GM19351 (cell line): ENCODE measurements at regions not wholly inside any gene's neighbourhood (a gene's known extent, or its start where the extent isn't known, plus 50 kb on each side); places are given as distances from the start of the nearest gene placed in this dataset.

ENCODE experiments used
- ATAC-seq: cut with Tn5 transposase; IDR thresholded peaks from one replicate; pipeline ENCODE4 v1.9.1; 2021; ENCODE audit warnings: mild to moderate bottlenecking, moderate library complexity; ENCODE audit not compliant: unreplicated experiment

DNA sequence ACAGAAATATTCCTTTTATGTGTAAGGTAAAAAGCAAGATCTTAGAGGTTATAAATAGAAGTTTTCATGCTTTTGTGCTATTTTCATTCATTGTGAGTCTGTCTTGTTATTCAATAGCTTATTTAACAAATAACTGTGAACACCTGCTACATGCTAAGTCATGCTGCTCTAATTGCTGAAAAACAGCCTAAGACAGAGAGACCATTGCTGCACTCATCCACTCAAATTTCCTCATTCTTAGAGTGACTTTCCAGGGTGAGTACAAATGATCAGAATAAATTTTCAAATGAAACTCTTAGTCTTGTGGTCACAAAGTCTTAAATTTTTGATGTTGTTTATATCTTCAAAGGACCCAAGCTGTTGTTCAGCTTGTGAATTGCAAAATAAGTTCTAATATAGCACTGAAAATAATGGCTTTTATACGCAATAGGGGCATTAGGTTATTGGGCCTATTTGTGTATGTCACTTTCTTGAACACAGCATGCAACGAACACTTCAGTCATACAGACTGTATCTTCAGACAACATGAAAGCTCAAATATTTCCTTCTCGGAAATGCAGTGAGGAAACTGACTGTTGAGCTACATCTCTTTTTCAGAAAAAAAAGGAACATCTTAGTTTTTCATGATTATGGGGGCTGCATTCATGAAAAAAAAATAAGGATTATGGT, 247.9 kb upstream of the PCDH15 start:
- ATAC-seq = no peak

DNA sequence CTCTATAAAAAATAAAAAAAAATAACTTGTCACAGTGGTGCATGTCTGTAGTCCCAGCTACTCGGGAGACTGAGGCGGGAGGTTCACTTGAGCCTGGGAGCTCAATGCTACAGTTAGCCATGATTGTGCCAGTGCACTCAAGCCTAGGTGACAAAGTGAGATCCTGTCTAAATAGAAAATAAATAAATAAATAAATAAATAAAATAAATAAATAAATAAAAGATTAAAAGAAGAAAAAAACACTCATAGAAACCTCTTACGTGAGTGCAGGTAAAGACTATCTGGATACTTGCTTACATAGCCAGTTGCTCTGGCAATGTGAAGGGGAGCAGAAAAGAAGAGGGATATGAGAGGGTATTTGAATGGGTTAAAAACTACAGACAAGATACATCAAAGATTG, 242.5 kb upstream of the PCDH15 start:
- no peak for ATAC-seq

- ATAC-seq = no peak
These were observed 232.0 kb upstream of the PCDH15 start for GRCh38 chr10:55033061-55033460.

- no peak for ATAC-seq
These were observed 223.7 kb upstream of the PCDH15 start for GRCh38 chr10:55024713-55025112.

DNA sequence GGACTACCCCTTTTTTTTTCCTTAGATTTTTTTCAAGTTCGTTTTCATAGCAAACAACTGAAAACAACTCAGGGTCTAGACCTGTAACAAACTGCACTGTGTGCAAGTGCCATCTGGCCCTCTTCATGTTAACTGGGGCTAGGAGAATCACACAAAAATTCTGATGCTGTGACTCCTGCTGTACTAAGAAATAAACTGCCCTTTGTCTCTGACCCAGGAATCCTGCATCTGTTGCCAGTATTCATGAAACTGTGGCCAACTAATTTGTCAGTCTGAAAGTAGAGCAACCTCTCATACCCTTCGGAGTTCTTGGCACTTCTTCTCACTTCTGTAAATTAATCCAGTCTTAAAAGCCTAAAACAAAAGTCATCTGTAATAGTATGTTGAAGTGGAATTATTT, 218.4 kb upstream of the PCDH15 start:
- no peak for ATAC-seq

- ATAC-seq = no peak
These were observed 212.3 kb upstream of the PCDH15 start for GRCh38 chr10:55013318-55013717.

- ATAC-seq = no peak
These were observed 201.4 kb upstream of the PCDH15 start for GRCh38 chr10:55002420-55002819.

- ATAC-seq = no peak
These were observed 200.4 kb upstream of the PCDH15 start for GRCh38 chr10:55001422-55001821.

GRCh38 chr10:54993148-54993547, 192.1 kb upstream of the PCDH15 start:
- no peak for ATAC-seq

DNA sequence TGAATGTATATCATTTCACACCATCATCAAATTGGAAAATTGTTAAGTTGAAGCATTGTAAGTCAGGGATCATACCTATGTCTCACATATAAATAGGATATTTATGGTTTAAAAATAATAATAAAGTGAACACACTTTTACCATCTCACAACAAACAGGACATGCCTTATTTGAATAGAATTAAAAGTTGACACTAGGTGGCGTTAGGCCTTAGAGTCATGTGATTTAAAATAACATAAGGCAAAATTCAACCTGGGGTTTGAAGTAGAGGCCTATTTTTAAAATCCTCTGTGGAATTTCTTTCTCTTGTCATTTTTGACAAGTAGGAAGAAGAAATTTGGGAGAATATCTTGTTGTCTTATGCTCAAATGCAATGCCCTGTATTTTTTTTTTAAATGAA, 184.7 kb upstream of the PCDH15 start:
- ATAC-seq = peak; percentile 65

DNA sequence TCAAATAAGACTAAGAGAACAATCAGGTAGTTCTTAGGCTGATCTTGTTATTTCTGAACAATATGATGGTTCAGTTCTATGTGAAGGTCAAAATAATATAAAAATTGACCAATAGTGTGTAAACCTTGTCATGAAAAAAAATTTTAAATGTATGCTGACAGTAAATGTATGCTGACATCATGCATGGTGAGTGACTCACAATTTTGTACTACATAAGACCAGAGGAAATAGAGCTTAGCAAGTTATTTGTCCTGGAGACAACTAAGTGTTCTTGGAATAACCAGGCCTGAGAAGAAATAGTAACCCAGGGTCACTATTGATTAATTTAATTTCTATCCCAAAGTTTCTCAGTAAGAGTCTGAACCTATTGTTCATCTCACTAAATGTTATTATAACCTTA, 182.2 kb upstream of the PCDH15 start:
- ATAC-seq = no peak

- no peak for ATAC-seq
These were observed 161.3 kb upstream of the PCDH15 start for GRCh38 chr10:54962134-54962900.

- no peak for ATAC-seq
These were observed 160.0 kb upstream of the PCDH15 start for GRCh38 chr10:54961040-54961439.

DNA sequence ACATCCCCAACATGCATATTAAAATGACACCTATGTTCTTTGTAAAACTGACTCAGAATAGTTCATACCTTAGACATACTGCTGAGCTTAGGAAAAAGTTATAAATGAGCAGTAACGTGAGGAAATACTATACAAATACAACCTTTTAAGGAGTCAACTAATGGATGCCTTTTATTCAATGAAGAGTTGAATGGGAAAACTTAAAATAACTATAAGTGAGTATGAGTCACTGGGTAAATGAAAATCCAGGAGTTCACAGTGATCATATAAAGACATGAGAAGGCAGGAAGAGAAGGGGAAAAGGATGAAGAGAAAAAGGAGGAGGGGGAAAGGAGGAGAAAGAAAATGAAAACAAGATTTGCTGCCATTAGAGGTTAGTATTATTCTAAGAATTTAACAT, 157.8 kb upstream of the PCDH15 start:
- no peak for ATAC-seq

DNA sequence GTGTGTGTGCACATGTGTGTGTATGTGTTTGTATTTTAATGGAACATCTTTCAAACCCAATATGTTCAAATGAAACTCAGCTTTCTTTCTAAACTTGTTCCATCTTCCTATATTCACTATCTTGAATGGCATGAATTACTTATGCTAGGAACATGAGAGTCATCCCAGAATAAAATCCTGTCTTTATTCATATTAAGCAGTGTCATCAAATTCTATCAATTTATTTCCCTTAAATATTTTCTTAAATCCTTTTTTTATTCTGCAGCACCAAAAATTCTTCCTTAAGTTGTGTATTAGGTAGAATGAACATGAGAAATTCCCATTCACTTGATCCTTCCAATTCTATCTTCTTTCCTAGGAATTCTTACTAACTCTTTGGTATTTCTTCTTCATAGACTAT, 146.6 kb upstream of the PCDH15 start:
- ATAC-seq = no peak

- ATAC-seq = no peak
These were observed 139.4 kb upstream of the PCDH15 start for GRCh38 chr10:54940418-54940817.

- no peak for ATAC-seq
These were observed 113.0 kb upstream of the PCDH15 start for GRCh38 chr10:54914049-54914448.

DNA sequence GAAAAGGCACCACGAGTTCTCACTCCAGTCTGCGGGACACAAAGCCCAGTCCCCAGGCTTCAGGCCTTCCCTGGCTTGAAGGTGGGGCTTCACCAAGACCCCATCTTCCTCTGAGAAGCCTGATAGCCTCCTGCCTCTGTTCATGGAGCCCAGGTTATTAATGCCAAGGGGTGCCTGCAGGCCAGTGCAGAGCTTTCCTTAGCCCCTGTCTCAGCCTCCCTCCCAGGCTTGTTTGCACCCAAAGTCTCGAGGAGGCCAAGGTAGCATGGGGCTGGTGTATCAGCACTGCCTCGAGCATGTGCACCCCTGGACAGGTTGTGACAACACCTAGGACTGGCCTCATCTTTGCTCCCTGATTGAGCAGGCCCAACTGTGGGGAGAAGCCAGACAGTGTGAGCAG, 108.1 kb upstream of the PCDH15 start:
- ATAC-seq = no peak

DNA sequence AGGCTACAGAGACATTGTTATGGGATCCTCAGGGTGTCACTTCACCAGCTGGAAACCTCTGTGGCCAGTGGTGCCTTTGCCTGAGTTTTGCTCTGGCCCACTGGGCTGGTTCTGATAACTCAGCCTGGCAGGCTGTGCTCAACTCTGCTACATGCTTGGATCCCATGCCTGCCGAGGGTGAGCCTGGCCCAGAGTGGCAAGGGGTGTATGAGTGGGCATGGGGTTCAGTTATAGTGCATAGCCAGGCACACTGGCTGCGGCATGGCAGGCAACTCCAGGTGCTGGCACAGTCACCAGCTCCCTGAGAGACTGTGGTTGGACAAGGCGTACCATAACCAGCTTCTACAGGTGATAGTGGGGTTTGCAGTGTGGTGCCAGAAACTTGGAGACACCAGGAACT, 107.0 kb upstream of the PCDH15 start:
- ATAC-seq = no peak

DNA sequence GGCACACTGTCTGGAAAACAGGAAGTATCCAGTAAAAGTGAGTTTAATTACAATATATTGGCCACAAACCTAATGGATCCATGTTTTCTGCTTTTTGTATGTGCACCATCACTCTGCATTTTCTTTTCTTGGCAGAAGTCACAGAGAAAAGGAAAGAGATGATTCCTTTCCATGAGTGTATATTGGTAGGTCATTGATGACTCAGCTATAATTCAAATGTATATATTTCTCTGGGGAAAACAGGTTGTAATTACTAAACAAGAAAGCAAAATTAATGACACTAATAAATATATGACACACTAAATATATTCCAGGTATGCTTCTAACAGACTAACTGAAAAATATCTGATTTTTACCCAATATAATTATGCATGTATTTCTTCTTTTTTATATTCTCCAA, 105.9 kb upstream of the PCDH15 start:
- no peak for ATAC-seq

DNA sequence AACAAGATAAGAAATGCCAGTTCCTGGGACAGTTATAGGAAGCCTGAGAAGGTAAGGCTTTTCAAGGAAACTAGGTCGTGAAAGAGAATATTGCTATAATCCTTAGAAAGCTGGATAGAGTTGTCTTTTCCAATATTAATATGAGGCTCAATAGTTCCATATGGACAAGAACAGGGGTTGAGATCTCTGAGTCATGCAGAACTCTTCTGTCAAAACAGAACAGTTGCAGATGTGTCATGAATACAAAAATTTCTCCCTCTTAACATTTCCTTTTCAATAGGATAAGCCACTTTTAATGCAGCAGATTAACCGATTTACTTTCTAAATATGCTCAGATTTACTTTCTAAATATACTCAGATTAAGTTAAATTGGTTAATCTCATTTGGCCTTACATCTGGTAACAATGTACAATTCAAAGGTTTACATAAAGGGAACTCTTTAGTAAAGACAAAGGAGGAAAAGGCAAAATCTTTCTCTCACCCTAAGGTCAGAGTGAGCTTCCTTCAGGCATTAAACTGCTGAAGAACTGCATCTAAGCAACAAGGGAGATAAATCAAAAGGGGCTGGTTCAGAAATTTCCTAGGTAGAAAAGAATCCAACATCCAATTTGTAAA, 104.7 kb upstream of the PCDH15 start:
- no peak for ATAC-seq

GRCh38 chr10:54904833-54905232, 103.8 kb upstream of the PCDH15 start:
- no peak for ATAC-seq
